ENCODE measurements at regions not wholly inside any gene's neighbourhood (a gene's known extent, or its start where the extent isn't known, plus 50 kb on each side); places are given as distances from the start of the nearest gene placed in this dataset.

GRCh38 chr10:121403527-121403926 is 194.7 kb downstream of the FGFR2 start:
- DNase-seq, result no peak

GRCh38 chr10:121404611-121405010 is 193.6 kb downstream of the FGFR2 start:
- DNase-seq, result no peak

DNA sequence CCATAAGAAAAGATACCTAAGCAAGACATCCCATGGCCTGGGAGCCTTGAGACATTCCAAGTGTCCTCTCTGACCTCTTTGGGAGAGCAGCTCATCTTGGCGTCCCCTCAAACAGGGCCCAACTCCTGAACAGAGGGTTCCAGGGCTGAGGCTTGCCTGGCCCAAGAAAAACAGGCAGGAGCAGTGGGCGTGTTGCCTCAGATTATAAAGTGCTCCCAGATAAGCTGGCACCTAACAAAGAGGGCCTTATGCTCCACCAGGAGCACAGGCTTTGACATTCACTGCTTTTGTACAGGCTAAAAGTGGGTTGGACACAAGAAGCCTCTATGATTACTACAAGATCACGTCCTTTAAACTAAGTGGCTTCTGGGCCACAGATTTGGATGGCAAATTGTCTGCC is 193.1 kb downstream of the FGFR2 start:
- DNase-seq, result no peak

- DNase-seq, result no peak
Observed at GRCh38 chr10:121405549-121405948, 192.7 kb downstream of the FGFR2 start.

- no peak for DNase-seq
Observed at GRCh38 chr10:121405953-121406352, 192.3 kb downstream of the FGFR2 start.

- DNase-seq, result no peak
Observed at GRCh38 chr10:121406823-121407545, 191.3 kb downstream of the FGFR2 start.

DNA sequence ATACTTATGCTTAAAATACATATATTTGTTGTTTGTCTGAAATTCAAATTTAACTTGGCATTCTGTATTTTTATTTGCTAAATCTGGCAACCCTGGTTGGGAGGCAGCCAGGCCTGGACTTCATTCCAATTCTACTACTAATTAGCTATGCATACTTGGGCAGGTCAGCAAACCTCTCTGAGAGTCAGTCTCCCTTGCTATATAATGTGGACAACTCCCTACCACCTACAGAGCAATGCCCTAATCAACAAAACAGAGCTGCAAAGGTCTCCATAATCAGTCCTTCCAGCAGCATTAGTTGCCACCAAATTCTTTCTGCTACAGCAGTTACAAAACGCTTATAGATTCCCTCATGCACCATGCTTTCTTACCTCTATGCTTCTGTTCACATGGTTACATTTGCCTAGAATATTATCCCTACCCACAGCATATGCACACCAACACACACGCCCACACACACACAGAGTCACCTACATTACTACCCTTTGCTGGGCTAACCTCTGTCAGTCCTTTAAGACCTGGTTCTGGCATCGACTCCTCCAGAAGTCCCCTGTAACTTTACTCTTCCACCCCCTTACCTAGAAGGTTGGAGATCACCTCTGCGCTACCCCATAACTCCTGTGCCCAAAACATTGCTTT is 188.7 kb downstream of the FGFR2 start:
- DNase-seq, result no peak

DNA sequence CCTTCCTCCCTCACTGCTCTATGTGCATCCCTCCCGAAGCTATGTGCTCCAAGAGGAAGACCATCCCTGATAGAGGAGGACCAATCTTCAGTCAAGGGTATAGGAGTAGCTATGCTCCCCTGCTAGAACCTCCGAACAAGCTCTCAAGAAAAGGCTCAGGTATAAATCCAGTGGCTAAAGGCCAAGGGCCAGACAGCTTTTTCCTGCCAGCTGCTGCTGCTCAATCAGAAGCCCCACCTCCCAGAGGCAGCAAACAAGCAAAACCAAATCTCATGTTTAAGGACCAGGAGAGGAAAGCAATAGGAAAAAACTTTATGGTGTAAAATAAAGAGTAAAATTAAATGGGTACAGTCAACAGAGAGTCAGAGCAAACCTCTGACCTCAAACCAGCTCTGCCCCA is 187.2 kb downstream of the FGFR2 start:
- DNase-seq, result no peak

- DNase-seq, result no peak
Observed at GRCh38 chr10:121413951-121414350, 184.3 kb downstream of the FGFR2 start.

GRCh38 chr10:121414366-121415062 is 183.7 kb downstream of the FGFR2 start:
- DNase-seq, result no peak

DNA sequence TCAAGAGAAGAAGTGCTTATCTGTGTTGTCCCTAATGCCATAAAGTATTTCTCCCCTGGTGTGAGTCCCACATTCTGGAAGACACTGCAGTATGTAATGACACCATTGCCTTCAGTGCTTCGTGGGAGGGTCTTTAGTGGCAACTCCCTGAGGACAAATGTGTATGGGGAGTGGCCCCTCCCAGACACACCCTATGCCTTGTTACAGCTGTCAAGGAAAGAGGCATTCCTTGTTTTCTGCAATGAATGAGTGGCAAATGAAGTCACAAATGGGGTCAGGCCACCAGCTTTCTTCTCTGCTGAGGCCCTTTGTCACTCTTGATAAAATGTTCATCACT is 183.2 kb downstream of the FGFR2 start:
- DNase-seq, result no peak

DNA sequence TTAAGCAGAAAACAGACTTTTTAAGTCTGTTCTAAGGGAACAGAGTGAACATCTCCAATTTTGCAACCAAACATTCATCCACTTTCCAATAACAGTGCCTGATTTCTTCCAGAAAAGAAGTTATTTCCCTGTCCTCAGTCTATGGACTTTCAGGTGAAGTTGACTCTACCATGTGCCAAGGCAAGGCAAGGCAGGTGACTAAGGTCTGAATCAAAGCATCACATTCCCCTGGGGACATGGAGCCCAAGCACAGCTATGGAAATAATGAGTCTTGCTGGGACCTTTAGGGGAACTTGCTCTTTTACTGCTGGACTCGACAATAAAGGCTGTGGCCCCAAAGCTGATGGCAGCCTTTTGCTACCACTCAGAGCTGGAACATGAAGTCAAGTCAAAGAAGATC is 182.2 kb downstream of the FGFR2 start:
- DNase-seq, result no peak

GRCh38 chr10:121417298-121417697 is 180.9 kb downstream of the FGFR2 start:
- no peak for DNase-seq

DNA sequence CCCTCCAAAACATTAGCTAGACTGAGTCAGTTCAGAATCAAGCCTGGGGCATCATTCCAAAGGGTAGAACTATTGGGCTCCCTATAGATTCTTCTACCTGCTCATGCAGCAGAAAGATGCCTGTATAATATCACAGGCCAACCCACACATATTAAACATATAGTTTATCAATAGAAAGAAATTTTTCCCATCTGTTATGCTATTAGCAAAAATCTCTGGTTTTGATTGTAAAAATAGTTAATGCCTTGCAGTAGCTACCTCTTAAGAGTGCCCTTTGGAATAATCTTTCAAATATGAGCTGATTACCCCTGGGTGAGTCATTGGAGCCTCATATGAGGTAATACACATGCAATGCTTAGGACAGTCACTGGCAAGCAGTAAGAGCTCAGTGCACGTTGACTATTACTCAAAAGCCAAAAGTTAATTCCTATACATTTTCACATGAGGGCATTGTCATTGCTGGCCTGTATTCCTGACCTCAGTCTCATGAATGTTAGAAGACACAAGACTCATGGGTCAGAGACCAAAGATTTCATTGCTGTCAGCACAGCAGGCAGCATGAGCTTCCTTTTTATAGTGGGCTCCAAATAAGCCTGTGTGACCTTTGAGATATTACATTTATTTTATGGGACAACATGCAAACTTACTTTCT is 180.0 kb downstream of the FGFR2 start:
- no peak for DNase-seq

- no peak for DNase-seq
Observed at GRCh38 chr10:121420006-121420405, 178.2 kb downstream of the FGFR2 start.

- no peak for DNase-seq
Observed at GRCh38 chr10:121422096-121422495, 176.1 kb downstream of the FGFR2 start.

GRCh38 chr10:121425623-121426022 is 172.6 kb downstream of the FGFR2 start:
- DNase-seq, result no peak

GRCh38 chr10:121426307-121426706 is 171.9 kb downstream of the FGFR2 start:
- DNase-seq, result no peak
